Gastroesophageal sphincter (tissue), 3 donors: ENCODE measurements at regions not wholly inside any gene's neighbourhood (a gene's known extent, or its start where the extent isn't known, plus 50 kb on each side); places are given as distances from the start of the nearest gene placed in this dataset.

Experiments
- EP300 ChIP-seq: sonication (generic); formaldehyde crosslinking; IDR thresholded peaks from one replicate; pipeline ENCODE4 v1.6.1; 2017; ENCODE audit warnings: antibody characterized with exemption, mild to moderate bottlenecking
- POLR2A ChIP-seq, 2 donors: fragments of 450-650 bp; IDR thresholded peaks; one replicate each; pipeline ENCODE4 v1.6.1; 2017; ENCODE audit warnings: antibody characterized with exemption in 2 of 2, mild to moderate bottlenecking in 2 of 2, moderate library complexity in 1 of 2
- POLR2AphosphoS5 ChIP-seq: sonication (generic); formaldehyde crosslinking; IDR thresholded peaks from one replicate; pipeline ENCODE4 v1.6.1; 2017; ENCODE audit warnings: antibody characterized with exemption
- TF ChIP-seq, protein P1 (sequence below), 4 experiments: fragments of 200-600 bp in 2 of 4; fragments of 450-650 bp in 2 of 4; sonication (generic) in 1 of 4; IDR thresholded peaks; one replicate each; pipeline ENCODE4 v1.5.1; 2017 to 2019; ENCODE audit warnings: antibody characterized with exemption in 4 of 4, mild to moderate bottlenecking in 2 of 4, moderate library complexity in 2 of 4

DNA sequence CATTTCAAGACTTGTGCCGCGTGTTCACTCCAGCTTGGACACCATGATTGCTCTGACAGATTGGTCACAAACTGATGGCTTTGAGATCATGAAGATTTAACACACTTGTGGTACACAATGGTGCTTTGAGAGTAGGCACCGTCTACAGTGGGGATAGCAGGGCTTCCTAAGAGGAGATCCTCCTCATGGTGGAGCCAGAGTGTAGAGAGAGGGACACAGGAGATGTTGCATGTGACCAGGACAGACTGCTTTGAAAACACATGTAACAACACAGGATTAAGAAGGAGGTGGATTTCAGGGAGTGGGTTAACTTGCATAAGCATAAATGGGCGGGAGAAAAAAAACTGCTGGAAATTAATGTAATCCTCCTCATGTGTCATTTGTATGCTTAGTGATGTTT lies 95.7 kb upstream of the LINC00305 start:
- TF ChIP-seq, protein P1, sequence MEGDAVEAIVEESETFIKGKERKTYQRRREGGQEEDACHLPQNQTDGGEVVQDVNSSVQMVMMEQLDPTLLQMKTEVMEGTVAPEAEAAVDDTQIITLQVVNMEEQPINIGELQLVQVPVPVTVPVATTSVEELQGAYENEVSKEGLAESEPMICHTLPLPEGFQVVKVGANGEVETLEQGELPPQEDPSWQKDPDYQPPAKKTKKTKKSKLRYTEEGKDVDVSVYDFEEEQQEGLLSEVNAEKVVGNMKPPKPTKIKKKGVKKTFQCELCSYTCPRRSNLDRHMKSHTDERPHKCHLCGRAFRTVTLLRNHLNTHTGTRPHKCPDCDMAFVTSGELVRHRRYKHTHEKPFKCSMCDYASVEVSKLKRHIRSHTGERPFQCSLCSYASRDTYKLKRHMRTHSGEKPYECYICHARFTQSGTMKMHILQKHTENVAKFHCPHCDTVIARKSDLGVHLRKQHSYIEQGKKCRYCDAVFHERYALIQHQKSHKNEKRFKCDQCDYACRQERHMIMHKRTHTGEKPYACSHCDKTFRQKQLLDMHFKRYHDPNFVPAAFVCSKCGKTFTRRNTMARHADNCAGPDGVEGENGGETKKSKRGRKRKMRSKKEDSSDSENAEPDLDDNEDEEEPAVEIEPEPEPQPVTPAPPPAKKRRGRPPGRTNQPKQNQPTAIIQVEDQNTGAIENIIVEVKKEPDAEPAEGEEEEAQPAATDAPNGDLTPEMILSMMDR (IDR thresholded peaks at IDR 0.05) = no peak
- no peak for TF ChIP-seq POLR2A (IDR thresholded peaks at IDR 0.05)
- TF ChIP-seq POLR2AphosphoS5 = no peak
- TF ChIP-seq EP300 = no peak
